Hematopoietic multipotent progenitor cell (in vitro differentiated cells): ENCODE measurements at regions not wholly inside any gene's neighbourhood (a gene's known extent, or its start where the extent isn't known, plus 50 kb on each side); places are given as distances from the start of the nearest gene placed in this dataset.
"Not testable (repeated sequence)": the region's sequence is repeated elsewhere in the genome, so short reads cannot be mapped to it uniquely, and the experiment has no call there.

Experiments used
- DNase-seq, 3 donors: peaks; one replicate each; pipeline ENCODE4 v3.0.0-alpha.2; 2011 to 2015; ENCODE audit warnings: low read depth in 2 of 3, low spot score in 2 of 3

GRCh38 chr6:160804639-160805038 is 102.6 kb downstream of the PLG start:
- DNase-seq: no peak

DNA sequence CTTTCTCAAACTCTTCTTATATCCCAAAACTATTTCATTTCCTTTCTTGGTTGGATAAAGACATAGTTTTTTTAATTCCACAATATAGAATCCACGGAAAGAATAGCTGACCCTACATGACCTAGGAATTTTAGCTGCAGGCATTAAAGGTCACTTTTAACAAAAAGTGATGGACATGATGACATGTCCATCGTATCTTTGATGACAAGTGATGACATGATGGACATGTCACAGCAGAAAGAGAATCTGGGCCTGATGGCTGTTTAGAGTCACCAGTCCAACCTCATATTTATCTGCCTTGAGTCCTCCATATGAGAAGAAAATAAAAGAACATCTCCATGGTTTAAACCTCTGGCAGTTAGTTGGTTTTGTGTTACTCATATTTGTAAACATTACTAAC is 106.2 kb downstream of the PLG start:
- DNase-seq: no peak

DNA sequence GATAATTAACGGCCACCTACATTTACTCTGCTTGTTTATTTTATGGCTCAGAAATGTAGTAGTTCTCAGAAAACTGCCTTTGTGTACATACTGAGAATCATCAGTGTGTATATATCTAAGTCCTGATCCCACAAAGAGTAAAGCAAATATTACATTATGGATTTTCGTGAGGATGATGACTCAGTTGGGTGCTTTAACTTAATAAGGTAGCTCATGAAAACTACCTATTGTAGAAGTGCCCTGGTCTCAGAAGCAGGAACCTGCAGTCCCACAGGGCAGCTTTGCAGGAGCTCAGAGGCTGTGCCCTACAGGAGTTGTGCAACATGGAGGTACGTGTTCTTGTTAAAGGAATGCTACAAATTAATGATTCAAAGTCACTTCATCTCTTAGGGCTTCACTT is 108.2 kb downstream of the PLG start:
- no peak for DNase-seq

DNA sequence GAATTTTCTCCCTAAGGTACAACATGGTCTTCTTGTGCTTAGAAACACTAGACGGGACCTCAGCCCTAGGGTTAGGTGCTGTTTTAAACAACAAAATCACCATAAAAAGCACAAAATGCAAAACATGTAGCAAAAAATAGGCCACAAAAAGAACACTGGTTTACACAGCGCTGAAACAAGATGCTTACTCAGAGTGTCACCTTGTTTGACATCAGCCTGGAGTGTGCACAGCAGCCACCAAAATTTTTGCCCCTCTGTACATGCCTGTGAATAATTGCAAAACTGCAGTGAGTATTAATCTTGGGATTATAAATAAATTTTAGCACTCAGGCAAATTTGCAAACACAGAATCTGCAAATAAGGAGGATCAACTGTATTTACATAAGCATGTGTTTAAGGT is 110.1 kb downstream of the PLG start:
- no peak for DNase-seq

- DNase-seq: no peak
Observed at GRCh38 chr6:160818934-160819333, 116.9 kb downstream of the PLG start.

DNA sequence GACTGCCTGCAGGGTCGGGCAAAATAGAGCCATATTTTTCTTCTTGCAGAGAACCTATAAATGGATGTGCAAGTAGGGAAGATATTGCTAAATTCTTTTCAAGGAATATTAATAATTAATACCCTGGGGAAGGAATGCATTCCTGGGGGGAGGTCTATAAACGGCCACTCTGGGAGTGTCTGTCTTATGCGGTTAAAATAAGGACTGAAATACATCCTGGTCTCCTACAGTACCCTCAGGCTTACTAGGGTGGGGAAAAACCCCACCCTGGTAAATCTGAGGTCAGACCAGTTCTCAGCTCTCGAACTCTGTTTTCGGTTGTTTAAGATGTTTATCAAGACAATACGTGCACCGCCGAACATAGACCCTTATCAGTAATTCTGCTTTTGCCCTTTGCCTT is 118.6 kb downstream of the PLG start:
- DNase-seq: not testable (repeated sequence)

DNA sequence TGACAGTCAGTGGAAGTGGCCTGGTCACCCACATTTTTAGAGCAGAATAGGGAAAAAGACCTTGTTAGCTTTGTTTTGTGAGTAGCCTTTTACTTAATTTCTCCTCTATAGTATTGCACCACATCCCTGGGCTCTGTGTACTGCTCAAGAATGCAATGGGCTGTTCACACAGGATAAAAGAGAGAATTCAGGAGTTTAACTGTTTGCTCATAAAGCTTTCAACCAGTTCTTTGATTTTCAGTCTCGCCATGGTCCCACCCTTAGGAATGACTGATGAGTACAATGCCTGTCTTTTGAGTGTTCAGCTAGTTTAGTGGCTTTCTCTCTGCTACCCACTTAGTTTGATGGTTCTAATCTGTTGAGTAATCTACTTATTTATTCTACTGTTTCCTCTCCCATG is 129.7 kb downstream of the PLG start:
- no peak for DNase-seq

DNA sequence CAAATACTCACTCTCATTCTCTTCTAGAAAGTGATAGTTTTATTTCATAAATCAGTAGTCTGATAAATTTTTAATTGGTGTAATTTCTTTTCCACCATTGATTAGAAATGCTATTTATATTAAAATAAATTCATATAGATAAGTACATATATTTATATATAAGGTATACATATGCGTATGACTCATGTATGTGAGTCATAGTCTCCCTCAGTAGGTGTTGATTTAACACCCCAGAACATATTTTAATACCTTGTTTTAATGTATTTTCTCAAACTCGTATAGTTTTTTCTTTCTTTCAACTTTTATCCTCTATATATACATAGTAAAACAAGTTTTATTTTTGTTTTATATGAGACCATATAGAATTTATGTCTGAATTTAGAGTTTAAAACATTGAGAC is 130.4 kb downstream of the PLG start:
- DNase-seq: no peak

GRCh38 chr6:160837146-160837545 is 135.1 kb downstream of the PLG start:
- no peak for DNase-seq

DNA sequence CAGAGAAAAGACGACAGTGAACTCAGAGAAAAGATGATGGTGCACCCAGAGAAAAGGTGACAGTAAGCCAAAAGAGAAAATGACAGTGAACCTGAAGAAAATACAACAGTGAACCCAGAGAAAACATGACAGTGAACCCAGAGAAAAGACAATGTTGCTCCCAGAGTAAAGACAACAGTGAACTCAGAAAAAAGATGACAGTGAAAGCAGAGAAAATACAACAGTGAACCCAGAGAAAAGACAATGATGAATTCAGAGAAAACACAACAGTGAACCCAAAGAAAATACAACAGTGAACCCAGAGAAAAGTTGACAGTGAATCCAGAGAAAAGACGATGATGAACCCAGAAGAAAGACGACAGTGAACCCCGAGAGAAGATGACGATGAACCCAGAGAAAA is 140.5 kb upstream of the MAP3K4 start:
- DNase-seq: no peak

- no peak for DNase-seq
Observed at GRCh38 chr6:160853946-160854345, 137.6 kb upstream of the MAP3K4 start.

GRCh38 chr6:160858886-160859285 is 132.7 kb upstream of the MAP3K4 start:
- no peak for DNase-seq

DNA sequence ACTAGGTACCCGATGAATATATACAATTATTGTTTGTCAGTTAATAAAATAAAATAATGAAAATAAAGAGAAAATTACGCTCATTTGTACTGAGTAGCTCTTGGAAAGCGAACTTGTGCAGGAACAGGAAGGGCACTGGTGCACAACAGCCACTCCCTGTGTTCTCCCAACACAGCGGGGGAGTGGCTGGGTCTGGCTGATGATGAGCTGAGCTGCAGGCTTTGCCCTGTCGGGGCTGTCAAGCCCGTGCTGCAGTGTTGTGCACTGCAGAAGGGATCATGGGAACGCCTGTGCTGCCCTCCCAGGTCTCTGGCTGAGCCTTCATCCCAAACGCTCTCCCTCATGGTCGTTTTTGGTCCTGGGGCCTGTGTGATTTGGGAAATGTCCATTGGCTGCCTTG is 131.7 kb upstream of the MAP3K4 start:
- DNase-seq: no peak

DNA sequence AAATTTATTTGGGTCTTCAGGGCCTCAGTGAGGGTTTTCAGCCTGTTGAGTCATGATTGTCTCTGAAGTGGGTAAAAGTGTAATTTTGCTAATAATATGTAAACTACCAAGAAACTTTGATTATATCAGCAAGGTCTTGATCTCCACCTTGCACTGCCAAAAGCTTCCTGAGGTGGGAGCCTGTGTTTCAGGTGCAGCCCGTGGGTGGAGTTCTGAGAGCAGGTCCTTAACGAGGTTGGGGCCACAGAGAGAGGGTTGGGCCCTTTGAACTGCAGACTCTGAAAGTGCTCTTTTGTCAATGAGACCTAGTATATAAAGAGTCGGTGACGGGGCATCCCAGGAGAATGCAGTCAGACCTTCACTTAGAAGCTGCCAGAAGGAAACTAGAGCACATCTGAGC is 129.7 kb upstream of the MAP3K4 start:
- no peak for DNase-seq

DNA sequence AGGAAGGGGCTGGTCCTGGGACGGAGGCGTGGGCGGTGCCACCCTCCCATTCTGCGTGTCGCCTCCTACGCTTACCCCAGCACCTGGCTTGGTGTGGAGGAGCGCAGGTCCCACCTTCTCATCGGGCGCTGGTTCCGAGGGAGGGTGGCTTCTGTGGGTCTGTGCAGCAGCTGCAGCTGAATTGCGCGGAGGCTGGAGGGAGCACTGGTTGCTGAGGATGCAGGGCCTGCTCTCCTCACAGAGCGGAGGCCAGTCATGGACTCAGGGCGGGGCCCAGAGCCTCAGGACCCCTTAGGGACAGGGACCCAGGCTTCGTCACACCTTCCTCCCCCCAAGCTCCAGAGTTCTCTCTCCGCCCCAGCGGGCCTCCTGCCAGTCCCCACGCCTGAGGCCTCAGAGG is 127.8 kb upstream of the MAP3K4 start:
- DNase-seq: no peak

DNA sequence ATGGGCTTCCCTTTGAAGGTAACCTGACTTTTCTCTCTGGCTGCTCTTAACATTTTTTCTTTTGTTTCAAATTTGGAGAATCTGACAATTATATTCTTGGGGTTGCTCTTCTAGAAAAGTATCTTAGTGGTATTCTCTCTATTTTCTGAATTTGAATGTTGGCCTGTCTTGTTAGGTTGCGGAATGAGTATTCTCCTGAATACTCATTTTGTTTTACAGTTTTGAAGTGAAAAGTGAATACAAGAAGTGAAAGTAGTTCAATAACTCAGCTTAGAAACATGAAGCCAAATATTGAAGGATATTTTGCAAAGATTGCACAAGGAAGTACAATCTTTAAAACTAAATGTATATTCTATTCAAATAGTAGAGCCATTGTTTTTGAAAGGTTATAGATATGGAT is 120.2 kb upstream of the MAP3K4 start:
- DNase-seq: no peak

GRCh38 chr6:160881148-160881808 is 110.3 kb upstream of the MAP3K4 start:
- DNase-seq: no peak

DNA sequence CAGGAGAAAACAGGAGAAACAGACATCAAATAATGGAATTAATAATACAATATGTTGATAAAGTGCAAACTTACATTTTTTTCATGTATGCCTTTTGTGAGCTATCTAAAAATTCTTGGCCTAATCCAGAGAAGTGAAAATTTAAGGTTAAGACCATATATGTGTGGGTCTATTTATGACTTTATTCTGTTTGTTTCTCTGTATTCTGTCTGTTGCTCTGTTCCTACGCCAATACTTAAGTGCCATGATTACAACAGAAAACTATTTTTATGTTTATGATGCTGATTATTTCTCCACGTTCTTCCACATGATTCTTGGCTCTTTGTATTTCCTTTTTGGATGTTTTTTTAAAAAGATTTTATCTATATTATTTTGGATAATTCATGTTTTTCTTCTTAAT is 109.6 kb upstream of the MAP3K4 start:
- DNase-seq: no peak

- DNase-seq: no peak
Observed at GRCh38 chr6:160882791-160883279, 108.7 kb upstream of the MAP3K4 start.

- no peak for DNase-seq
Observed at GRCh38 chr6:160883560-160883959, 108.0 kb upstream of the MAP3K4 start.

- DNase-seq: no peak
Observed at GRCh38 chr6:160883999-160884398, 107.6 kb upstream of the MAP3K4 start.

- DNase-seq: not testable (repeated sequence)
Observed at GRCh38 chr6:160889148-160889547, 102.4 kb upstream of the MAP3K4 start.

- DNase-seq: no peak
Observed at GRCh38 chr6:160891690-160892089, 99.9 kb upstream of the MAP3K4 start.
